Kidney epithelial cell (primary cell): ENCODE measurements at regions not wholly inside any gene's neighbourhood (a gene's known extent, or its start where the extent isn't known, plus 50 kb on each side); places are given as distances from the start of the nearest gene placed in this dataset.

Experiments
- DNase-seq: peaks from one replicate; pipeline ENCODE4 v3.0.0-alpha.2; 2010; ENCODE audit warnings: low read depth
- H3K27me3 ChIP-seq: 2 replicates; pipeline ENCODE4 v1.6.0; 2011; ENCODE audit warnings: low read length; ENCODE audit not compliant: control insufficient read depth, insufficient read depth
- H3K36me3 ChIP-seq: 2 replicates; pipeline ENCODE4 v1.5.1; 2011; ENCODE audit warnings: low read length; ENCODE audit not compliant: control insufficient read depth, insufficient read depth
- H3K4me3 ChIP-seq: 2 replicates; pipeline ENCODE4 v1.5.1; 2011; ENCODE audit warnings: low read depth, mild to moderate bottlenecking, control low read depth, low read length
- TF ChIP-seq, protein P1 (sequence below): IDR thresholded peaks from 2 replicates; pipeline ENCODE4 v1.5.1; 2011; ENCODE audit warnings: mild to moderate bottlenecking, moderate library complexity, low read length, control low read depth, inconsistent platforms; ENCODE audit not compliant: insufficient read depth, poor library complexity, severe bottlenecking

DNA sequence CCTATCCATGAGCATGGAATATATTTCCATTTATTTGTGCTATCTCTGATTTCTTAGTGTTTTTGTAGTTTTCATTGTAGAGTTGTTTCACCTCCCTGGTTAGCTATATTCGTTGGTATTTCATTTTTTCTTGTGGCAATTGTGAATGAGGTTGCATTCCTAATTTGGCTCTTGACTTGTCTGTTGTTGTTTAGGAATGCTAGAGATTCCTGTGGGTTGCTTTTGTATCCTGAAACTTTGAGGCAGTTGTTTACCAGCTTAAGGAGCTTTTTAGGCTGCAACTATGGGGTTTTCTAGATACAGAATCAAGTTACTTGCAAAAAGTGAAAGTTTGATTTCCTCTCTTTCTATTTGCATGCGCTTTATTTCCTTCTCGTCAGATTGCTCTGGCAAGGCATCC lies 304.7 kb upstream of the GRM3 start:
- DNase-seq, result no peak
- TF ChIP-seq, protein P1, sequence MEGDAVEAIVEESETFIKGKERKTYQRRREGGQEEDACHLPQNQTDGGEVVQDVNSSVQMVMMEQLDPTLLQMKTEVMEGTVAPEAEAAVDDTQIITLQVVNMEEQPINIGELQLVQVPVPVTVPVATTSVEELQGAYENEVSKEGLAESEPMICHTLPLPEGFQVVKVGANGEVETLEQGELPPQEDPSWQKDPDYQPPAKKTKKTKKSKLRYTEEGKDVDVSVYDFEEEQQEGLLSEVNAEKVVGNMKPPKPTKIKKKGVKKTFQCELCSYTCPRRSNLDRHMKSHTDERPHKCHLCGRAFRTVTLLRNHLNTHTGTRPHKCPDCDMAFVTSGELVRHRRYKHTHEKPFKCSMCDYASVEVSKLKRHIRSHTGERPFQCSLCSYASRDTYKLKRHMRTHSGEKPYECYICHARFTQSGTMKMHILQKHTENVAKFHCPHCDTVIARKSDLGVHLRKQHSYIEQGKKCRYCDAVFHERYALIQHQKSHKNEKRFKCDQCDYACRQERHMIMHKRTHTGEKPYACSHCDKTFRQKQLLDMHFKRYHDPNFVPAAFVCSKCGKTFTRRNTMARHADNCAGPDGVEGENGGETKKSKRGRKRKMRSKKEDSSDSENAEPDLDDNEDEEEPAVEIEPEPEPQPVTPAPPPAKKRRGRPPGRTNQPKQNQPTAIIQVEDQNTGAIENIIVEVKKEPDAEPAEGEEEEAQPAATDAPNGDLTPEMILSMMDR, result no peak

GRCh38 chr7:86328801-86329433 lies 314.8 kb upstream of the GRM3 start:
- DNase-seq, result no peak
- H3K4me3 ChIP-seq, result no peak overlapping the region
- H3K36me3 ChIP-seq, result no peaks in the 10 kb centered on the region
- TF ChIP-seq, protein P1, result no peak
- no peaks in the 10 kb centered on the region for H3K27me3 ChIP-seq

More for the DNA sequence above, 304.7 kb upstream of the GRM3 start:
- Histone ChIP-seq H3K27me3 (no peaks in the 10 kb centered on the region), H3K4me3 (no peak overlapping the region), H3K36me3 (no peaks in the 10 kb centered on the region)

GRCh38 chr7:86326847-86327246 lies 316.9 kb upstream of the GRM3 start:
- Histone ChIP-seq H3K36me3 (no peaks in the 10 kb centered on the region), H3K4me3 (no peak overlapping the region), H3K27me3 (no peaks in the 10 kb centered on the region)
- TF ChIP-seq, protein P1, result no peak
- DNase-seq, result no peak

DNA sequence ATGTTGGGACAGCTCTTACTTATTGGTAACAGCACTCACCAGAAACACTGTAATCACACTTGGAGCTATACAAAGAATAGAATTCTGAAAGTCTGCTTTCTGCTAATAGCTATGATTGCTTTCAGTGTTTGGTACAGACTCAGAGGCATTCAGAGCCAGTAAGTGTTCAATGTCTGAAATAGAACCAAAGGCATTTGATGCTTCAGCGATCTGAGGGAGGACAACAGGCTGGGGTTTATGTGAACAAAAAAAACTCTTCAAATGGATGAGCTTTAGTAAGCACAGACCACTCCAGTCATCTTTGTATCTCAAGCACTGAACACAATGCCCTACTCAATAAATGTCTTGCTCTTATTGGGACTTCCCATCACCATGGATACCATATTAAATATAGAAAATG lies 322.8 kb upstream of the GRM3 start:
- Histone ChIP-seq H3K36me3 (no peaks in the 10 kb centered on the region), H3K27me3 (no peaks in the 10 kb centered on the region), H3K4me3 (no peak overlapping the region)
- DNase-seq, result no peak
- TF ChIP-seq, protein P1, result no peak

DNA sequence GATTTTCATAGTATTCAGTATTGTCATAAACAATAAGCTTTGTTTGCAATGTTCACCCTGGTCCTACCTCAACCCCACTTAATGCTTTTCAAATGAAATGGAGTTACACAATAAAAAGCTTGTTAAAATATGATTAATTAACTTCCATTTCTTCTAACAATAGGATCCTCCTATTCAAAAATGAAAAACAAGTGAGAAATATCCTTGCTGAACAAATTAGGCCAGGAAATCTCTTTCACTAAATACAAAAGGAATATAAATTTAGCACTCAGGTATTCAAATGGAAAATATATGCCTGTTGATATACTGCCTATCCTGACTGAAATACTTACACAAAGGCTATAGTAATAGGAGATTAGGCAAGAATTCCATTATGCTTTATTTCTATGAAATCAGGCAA lies 323.4 kb upstream of the GRM3 start:
- Histone ChIP-seq H3K27me3 (no peaks in the 10 kb centered on the region), H3K4me3 (no peak overlapping the region), H3K36me3 (no peaks in the 10 kb centered on the region)
- no peak for DNase-seq
- TF ChIP-seq, protein P1, result no peak

GRCh38 chr7:86313842-86314241 lies 329.9 kb upstream of the GRM3 start:
- TF ChIP-seq, protein P1, result no peak
- Histone ChIP-seq H3K36me3 (no peaks in the 10 kb centered on the region), H3K27me3 (no peaks in the 10 kb centered on the region), H3K4me3 (no peak overlapping the region)
- no peak for DNase-seq
